HT1080 (cell line): ENCODE measurements at regions not wholly inside any gene's neighbourhood (a gene's known extent, or its start where the extent isn't known, plus 50 kb on each side); places are given as distances from the start of the nearest gene placed in this dataset.

Source experiments
- DNase-seq: peaks from one replicate; pipeline ENCODE4 v3.0.0-alpha.2; 2015; ENCODE audit warnings: low read depth

GRCh38 chr2:66843847-66844246 lies 408.9 kb downstream of the MEIS1 start:
- no peak for DNase-seq

GRCh38 chr2:66845307-66845706 lies 410.4 kb downstream of the MEIS1 start:
- no peak for DNase-seq

GRCh38 chr2:66846887-66847286 lies 412.0 kb downstream of the MEIS1 start:
- no peak for DNase-seq

- DNase-seq = no peak
These were observed 414.3 kb downstream of the MEIS1 start for GRCh38 chr2:66849153-66849755.

GRCh38 chr2:66850376-66850775 lies 415.5 kb downstream of the MEIS1 start:
- no peak for DNase-seq

GRCh38 chr2:66851449-66851872 lies 416.5 kb downstream of the MEIS1 start:
- DNase-seq = no peak

GRCh38 chr2:66852953-66853352 lies 418.0 kb downstream of the MEIS1 start:
- no peak for DNase-seq

GRCh38 chr2:66853585-66853984 lies 418.7 kb downstream of the MEIS1 start:
- no peak for DNase-seq

- no peak for DNase-seq
These were observed 419.4 kb downstream of the MEIS1 start for GRCh38 chr2:66854298-66854697.

GRCh38 chr2:66862885-66863650 lies 428.1 kb downstream of the MEIS1 start:
- peak; percentile 48 for DNase-seq

- DNase-seq = no peak
These were observed 430.2 kb downstream of the MEIS1 start for GRCh38 chr2:66865161-66865560.

GRCh38 chr2:66866331-66867062 lies 431.6 kb downstream of the MEIS1 start:
- DNase-seq = no peak

GRCh38 chr2:66867063-66867441 lies 432.1 kb downstream of the MEIS1 start:
- no peak for DNase-seq

GRCh38 chr2:66869076-66869475 lies 434.2 kb downstream of the MEIS1 start:
- peak; percentile 88 for DNase-seq

- peak; percentile 22 for DNase-seq
These were observed 437.4 kb downstream of the MEIS1 start for GRCh38 chr2:66872081-66872985.

GRCh38 chr2:66872986-66873754 lies 438.2 kb downstream of the MEIS1 start:
- DNase-seq = no peak

- no peak for DNase-seq
These were observed 439.5 kb downstream of the MEIS1 start for GRCh38 chr2:66874411-66874810.

GRCh38 chr2:66875941-66876462 lies 441.1 kb downstream of the MEIS1 start:
- DNase-seq = no peak

GRCh38 chr2:66885775-66886383 lies 451.0 kb downstream of the MEIS1 start:
- no peak for DNase-seq

GRCh38 chr2:66888246-66888645 lies 453.3 kb downstream of the MEIS1 start:
- no peak for DNase-seq
